Thoracic aorta (tissue), 2 donors: ENCODE measurements at regions not wholly inside any gene's neighbourhood (a gene's known extent, or its start where the extent isn't known, plus 50 kb on each side); places are given as distances from the start of the nearest gene placed in this dataset.

Experiments
- ATAC-seq: fragments of 150-250 bp; one replicate; pipeline ENCODE4 v1.8.0; 2017; ENCODE audit warnings: low read depth; ENCODE audit not compliant: insufficient number of reproducible peaks, low FRiP score
- DNase-seq: peaks from one replicate; pipeline ENCODE4 v3.0.0-alpha.2; 2020; ENCODE audit warnings: low spot score
- H3K27ac ChIP-seq, 2 donors: fragments of 200-600 bp; sonication (generic); 1 replicate in 1 of 2; 2 replicates in 1 of 2; pipeline ENCODE4 v1.5.1; 2016; ENCODE audit warnings: mild to moderate bottlenecking in 2 of 2, moderate library complexity in 2 of 2
- H3K27me3 ChIP-seq: fragments of 200-600 bp; sonication (generic); replicated peaks from 2 replicates; pipeline ENCODE4 v1.6.0; 2016; ENCODE audit warnings: mild to moderate bottlenecking; ENCODE audit not compliant: insufficient read depth
- H3K36me3 ChIP-seq: fragments of 200-600 bp; sonication (generic); one replicate; pipeline ENCODE4 v1.5.1; 2016
- H3K4me1 ChIP-seq, 2 donors: fragments of 200-600 bp; sonication (generic); 1 replicate in 1 of 2; 2 replicates in 1 of 2; pipeline versions ENCODE4 v1.5.1 to v1.6.0; 2016; ENCODE audit warnings: low read depth in 2 of 2, mild to moderate bottlenecking in 1 of 2; ENCODE audit not compliant: control insufficient read depth in 1 of 2
- H3K4me3 ChIP-seq: fragments of 200-600 bp; sonication (generic); 2 replicates; pipeline ENCODE4 v1.5.1; 2016; ENCODE audit warnings: mild to moderate bottlenecking
- H3K9me3 ChIP-seq: fragments of 200-600 bp; sonication (generic); 2 replicates; pipeline ENCODE4 v1.5.1; 2016
- TF ChIP-seq, protein P1 (sequence below): fragments of 200-600 bp; sonication (generic); IDR thresholded peaks from one replicate; pipeline ENCODE4 v1.5.1; 2019; ENCODE audit warnings: antibody characterized with exemption

DNA sequence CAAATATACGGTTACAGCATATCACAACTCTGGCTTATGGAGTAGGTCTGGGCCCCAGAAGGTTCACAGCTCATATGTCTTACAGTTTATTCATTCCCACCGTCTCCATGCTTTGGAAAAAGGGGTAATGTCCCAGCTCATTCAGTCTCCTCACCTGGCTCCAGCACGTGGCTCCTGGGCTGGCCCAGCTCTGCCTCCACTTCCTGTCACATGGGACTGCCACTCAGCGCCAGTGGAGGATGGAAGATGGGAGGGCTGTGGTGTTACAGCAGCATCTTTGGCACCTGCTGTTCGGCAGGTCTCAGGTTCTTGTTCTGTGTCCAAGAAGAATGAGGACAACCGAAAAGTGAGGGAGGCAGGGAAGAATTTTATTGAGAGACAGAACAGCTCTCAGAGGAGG is 216.3 kb upstream of the ATXN7L3B start:
- no peaks in the 10 kb centered on the region for H3K27me3 ChIP-seq
- H3K9me3 ChIP-seq = no peaks in the 10 kb centered on the region
- H3K36me3 ChIP-seq = no peaks in the 10 kb centered on the region
- no peak for ATAC-seq
- no peak overlapping the region for H3K4me3 ChIP-seq
- TF ChIP-seq, protein P1, sequence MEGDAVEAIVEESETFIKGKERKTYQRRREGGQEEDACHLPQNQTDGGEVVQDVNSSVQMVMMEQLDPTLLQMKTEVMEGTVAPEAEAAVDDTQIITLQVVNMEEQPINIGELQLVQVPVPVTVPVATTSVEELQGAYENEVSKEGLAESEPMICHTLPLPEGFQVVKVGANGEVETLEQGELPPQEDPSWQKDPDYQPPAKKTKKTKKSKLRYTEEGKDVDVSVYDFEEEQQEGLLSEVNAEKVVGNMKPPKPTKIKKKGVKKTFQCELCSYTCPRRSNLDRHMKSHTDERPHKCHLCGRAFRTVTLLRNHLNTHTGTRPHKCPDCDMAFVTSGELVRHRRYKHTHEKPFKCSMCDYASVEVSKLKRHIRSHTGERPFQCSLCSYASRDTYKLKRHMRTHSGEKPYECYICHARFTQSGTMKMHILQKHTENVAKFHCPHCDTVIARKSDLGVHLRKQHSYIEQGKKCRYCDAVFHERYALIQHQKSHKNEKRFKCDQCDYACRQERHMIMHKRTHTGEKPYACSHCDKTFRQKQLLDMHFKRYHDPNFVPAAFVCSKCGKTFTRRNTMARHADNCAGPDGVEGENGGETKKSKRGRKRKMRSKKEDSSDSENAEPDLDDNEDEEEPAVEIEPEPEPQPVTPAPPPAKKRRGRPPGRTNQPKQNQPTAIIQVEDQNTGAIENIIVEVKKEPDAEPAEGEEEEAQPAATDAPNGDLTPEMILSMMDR = no peak
- DNase-seq = no peak
- H3K27ac ChIP-seq = no peak overlapping the region
- peaks cover 0 to 9% of the 10 kb centered on the region in 2 donors for H3K4me1 ChIP-seq

DNA sequence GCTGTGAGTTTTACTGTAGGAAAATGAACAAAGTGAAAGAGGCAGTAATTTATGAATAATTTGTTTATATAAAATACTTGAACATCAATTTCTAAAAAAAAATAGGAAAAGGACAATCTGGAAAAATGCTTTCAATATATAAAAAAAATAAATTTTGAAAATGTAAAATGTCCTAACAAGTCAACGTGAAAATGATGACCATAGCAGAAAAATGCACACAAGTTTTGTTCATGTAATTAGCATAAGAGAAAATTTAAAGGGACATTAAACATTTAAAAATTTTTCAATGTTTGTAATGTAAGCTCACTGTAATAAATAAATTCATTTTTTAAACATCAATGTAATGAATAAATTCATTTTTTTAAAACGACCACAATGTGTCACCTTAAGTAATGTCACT is 214.8 kb upstream of the ATXN7L3B start:
- Histone ChIP-seq H3K27me3 (no peaks in the 10 kb centered on the region), H3K27ac (no peak overlapping the region), H3K9me3 (no peaks in the 10 kb centered on the region), H3K4me3 (no peak overlapping the region), H3K4me1 (no peaks in the 10 kb centered on the region), H3K36me3 (no peaks in the 10 kb centered on the region)
- DNase-seq (no peak), ATAC-seq (no peak)
- TF ChIP-seq, protein P1 = no peak

DNA sequence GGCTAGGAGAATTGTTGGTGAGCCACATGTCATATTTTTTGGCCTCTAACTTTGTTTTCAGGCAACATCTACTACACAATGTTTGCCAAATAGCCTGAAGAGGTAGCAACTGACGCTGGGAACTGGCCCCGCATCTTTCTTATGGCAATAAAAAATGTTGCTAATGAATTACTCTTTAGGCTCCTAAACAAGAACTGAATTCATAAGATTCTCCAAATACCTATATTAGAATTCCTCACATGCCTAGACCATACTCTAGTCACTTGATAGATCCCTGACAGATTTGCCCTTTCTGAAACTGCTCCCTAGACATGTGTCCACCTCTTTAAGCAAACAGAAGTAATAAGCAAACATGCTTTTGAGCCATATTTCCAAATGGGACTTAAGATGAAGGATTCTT is 209.0 kb upstream of the ATXN7L3B start:
- H3K4me3 ChIP-seq = no peak overlapping the region
- ATAC-seq (no peak), DNase-seq (no peak)
- H3K27me3 ChIP-seq = no peaks in the 10 kb centered on the region
- H3K36me3 ChIP-seq = no peaks in the 10 kb centered on the region
- H3K4me1 ChIP-seq = no peaks in the 10 kb centered on the region
- TF ChIP-seq, protein P1 = no peak
- no peaks in the 10 kb centered on the region for H3K9me3 ChIP-seq
- no peak overlapping the region for H3K27ac ChIP-seq

DNA sequence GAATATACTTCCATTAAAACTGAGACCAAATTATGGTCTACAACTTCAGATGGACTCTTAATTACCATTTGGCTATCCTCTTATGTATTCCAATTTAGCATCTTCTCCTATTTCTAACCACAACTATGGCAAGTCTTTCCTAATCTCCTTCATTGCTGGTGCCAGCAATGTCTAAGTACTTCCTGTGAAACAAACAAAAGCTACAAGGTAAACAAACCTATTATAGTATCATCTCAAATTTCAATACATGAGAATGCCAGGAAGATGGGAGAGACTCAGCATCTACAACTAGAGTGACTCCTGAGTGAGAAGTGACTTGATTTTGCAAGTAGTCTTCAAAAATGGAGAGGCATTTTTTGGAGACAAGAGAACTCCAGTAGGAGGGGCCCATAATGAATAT is 202.9 kb upstream of the ATXN7L3B start:
- H3K9me3 ChIP-seq = no peaks in the 10 kb centered on the region
- no peak overlapping the region for H3K27ac ChIP-seq
- no peaks in the 10 kb centered on the region for H3K27me3 ChIP-seq
- DNase-seq (no peak), ATAC-seq (no peak)
- no peaks in the 10 kb centered on the region for H3K4me1 ChIP-seq
- TF ChIP-seq, protein P1 = no peak
- no peak overlapping the region for H3K4me3 ChIP-seq
- H3K36me3 ChIP-seq = no peaks in the 10 kb centered on the region

DNA sequence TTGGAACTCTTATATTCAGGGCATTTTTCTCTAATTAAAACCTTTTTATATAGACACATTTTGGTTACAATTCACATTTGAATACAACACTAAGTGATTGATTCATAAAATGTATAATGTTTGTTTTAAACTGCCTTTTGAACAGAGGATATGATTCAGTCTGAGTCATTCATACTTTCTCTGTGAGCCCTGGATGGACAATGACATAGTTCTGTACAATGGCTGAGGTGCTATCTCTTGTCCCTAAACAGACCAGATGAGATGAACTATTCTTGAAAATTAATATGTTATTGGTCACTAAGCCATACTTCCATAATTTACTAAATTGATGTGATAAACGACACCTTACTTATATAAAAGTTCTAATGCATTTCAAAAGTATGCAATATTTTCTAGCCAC is 199.7 kb upstream of the ATXN7L3B start:
- Histone ChIP-seq H3K36me3 (no peaks in the 10 kb centered on the region), H3K4me1 (no peaks in the 10 kb centered on the region), H3K27me3 (no peaks in the 10 kb centered on the region), H3K4me3 (no peak overlapping the region), H3K27ac (no peak overlapping the region), H3K9me3 (no peaks in the 10 kb centered on the region)
- no peak for ATAC-seq
- TF ChIP-seq, protein P1 = no peak
- DNase-seq = no peak
